Hepatocyte (in vitro differentiated cells): ENCODE measurements at regions not wholly inside any gene's neighbourhood (a gene's known extent, or its start where the extent isn't known, plus 50 kb on each side); places are given as distances from the start of the nearest gene placed in this dataset.

ENCODE experiments used
- DNase-seq: peaks from one replicate; pipeline ENCODE4 v3.0.0-alpha.2; 2016; ENCODE audit warnings: low spot score
- H2AFZ ChIP-seq: fragments of 200-600 bp; sonication (generic); 2 replicates; pipeline ENCODE4 v1.6.0; 2016; ENCODE audit warnings: antibody characterized with exemption, mild to moderate bottlenecking
- H3K27ac ChIP-seq: fragments of 200-600 bp; sonication (generic); 2 replicates; pipeline ENCODE4 v1.5.1; 2016; ENCODE audit warnings: mild to moderate bottlenecking
- H3K27me3 ChIP-seq: fragments of 200-600 bp; sonication (generic); 2 replicates; pipeline ENCODE4 v1.6.1; 2016
- H3K36me3 ChIP-seq: fragments of 200-600 bp; sonication (generic); replicated peaks from 2 replicates; pipeline ENCODE4 v1.5.1; 2016; ENCODE audit warnings: low read depth; ENCODE audit not compliant: insufficient read depth
- H3K4me1 ChIP-seq: fragments of 200-600 bp; sonication (generic); 2 replicates; pipeline ENCODE4 v1.5.1; 2016; ENCODE audit warnings: mild to moderate bottlenecking, moderate library complexity; ENCODE audit not compliant: insufficient read depth
- H3K4me2 ChIP-seq: fragments of 200-600 bp; sonication (generic); 2 replicates; pipeline ENCODE4 v1.6.0; 2016
- H3K4me3 ChIP-seq: fragments of 200-600 bp; sonication (generic); 2 replicates; pipeline ENCODE4 v1.5.1; 2016; ENCODE audit warnings: mild to moderate bottlenecking
- H3K79me2 ChIP-seq: fragments of 200-600 bp; sonication (generic); 2 replicates; pipeline ENCODE4 v1.6.0; 2017; ENCODE audit warnings: mild to moderate bottlenecking
- H3K9me2 ChIP-seq: fragments of 200-600 bp; sonication (generic); replicated peaks from 2 replicates; pipeline ENCODE4 v1.6.0; 2017; ENCODE audit warnings: mild to moderate bottlenecking; ENCODE audit not compliant: insufficient read depth
- H3K9me3 ChIP-seq: fragments of 200-600 bp; sonication (generic); 2 replicates; pipeline ENCODE4 v1.5.1; 2016; ENCODE audit warnings: low read depth, mild to moderate bottlenecking
- H4K20me1 ChIP-seq: fragments of 200-600 bp; sonication (generic); 2 replicates; pipeline ENCODE4 v1.6.0; 2016; ENCODE audit warnings: mild to moderate bottlenecking; ENCODE audit not compliant: insufficient read depth, poor library complexity, severe bottlenecking
- EZH2 ChIP-seq: fragments of 200-600 bp; sonication (generic); IDR thresholded peaks from 2 replicates; pipeline ENCODE4 v1.6.1; 2016; ENCODE audit warnings: antibody characterized with exemption, mild to moderate bottlenecking, borderline replicate concordance
- EZH2phosphoT487 ChIP-seq: fragments of 200-600 bp; sonication (generic); IDR thresholded peaks from one replicate; pipeline ENCODE4 v1.6.1; 2018; ENCODE audit warnings: antibody characterized with exemption, mild to moderate bottlenecking, low read depth, moderate library complexity; ENCODE audit not compliant: unreplicated experiment, severe bottlenecking
- WGBS: methylation state at CpG from one replicate; pipeline ENCODE4 v1.1.6; 2016; ENCODE audit warnings: low lambda C conversion rate; ENCODE audit errors: missing lambda C conversion rate; 5-methylcytosine and 5-hydroxymethylcytosine counted together
- TF ChIP-seq, protein P1 (sequence below): fragments of 200-600 bp; sonication (generic); IDR thresholded peaks from 2 replicates; pipeline ENCODE4 v1.5.1; 2016; ENCODE audit warnings: antibody characterized with exemption, mild to moderate bottlenecking; ENCODE audit not compliant: poor library complexity

DNA sequence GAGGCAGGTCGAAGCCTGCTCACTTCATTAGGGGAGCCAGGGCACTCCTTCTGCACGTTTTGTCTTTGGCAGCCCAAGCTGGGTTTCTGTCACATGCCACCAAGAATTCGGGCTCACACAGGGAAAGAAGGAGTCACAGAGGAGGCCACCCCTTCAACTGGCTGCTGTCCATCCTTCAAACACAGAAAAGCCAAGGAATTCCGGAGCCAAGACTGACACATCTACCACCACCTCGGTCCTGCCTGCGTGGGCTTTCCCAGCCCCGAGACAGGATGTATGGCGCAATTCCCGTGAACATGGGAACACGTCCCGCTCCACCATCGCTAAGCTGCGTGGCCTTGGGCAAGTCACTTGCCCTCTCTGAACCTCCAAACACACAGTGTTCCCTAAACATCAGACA lies 70.4 kb downstream of the NCOR2 start:
- Histone ChIP-seq H3K36me3 (no peaks in the 10 kb centered on the region), H2AFZ (no peak overlapping the region), H3K9me2 (no peaks in the 10 kb centered on the region), H3K79me2 (peaks cover 94% of the 10 kb centered on the region), H3K9me3 (no peaks in the 10 kb centered on the region), H4K20me1 (peaks cover 80% of the 10 kb centered on the region), H3K27me3 (no peaks in the 10 kb centered on the region), H3K4me1 (peaks cover 44% of the 10 kb centered on the region), H3K4me2 (no peak overlapping the region), H3K27ac (peak overlapping the region; percentile 50), H3K4me3 (no peak overlapping the region)
- no peak for TF ChIP-seq EZH2
- 91% methylated on average over 13 of the region's 13 CpGs for WGBS
- DNase-seq: no peak

DNA sequence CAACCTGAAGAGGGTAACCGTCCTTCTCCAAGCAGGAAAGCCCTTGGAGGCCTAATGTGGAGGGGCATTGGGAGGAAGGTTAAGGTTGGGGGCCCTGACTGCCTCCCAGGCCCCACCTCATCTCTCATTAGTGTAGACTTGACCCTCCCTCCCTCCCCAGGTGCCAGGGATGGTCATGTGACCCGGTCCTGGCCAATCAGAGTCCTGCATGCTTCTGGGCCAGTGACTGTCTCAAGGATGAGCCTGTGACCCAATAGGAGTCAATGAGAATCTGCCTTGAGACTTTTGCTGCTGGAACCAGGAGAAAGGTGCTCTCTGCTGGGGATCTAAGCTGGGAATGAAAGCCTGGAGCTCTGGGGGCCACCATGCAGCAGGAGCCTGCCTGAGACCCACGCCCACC lies 70.8 kb downstream of the NCOR2 start:
- Histone ChIP-seq H3K4me2 (no peak overlapping the region), H3K4me1 (peaks cover 39% of the 10 kb centered on the region), H2AFZ (no peak overlapping the region), H3K9me3 (no peaks in the 10 kb centered on the region), H3K27me3 (no peaks in the 10 kb centered on the region), H3K4me3 (no peak overlapping the region), H3K36me3 (no peaks in the 10 kb centered on the region), H3K9me2 (no peaks in the 10 kb centered on the region), H4K20me1 (peaks cover 79% of the 10 kb centered on the region), H3K79me2 (peaks cover 94% of the 10 kb centered on the region), H3K27ac (no peak overlapping the region)
- 83% methylated on average over 3 of the region's 3 CpGs for WGBS
- DNase-seq: no peak
- TF ChIP-seq EZH2 (no peak), EZH2phosphoT487 (no peak)
- TF ChIP-seq, protein P1, sequence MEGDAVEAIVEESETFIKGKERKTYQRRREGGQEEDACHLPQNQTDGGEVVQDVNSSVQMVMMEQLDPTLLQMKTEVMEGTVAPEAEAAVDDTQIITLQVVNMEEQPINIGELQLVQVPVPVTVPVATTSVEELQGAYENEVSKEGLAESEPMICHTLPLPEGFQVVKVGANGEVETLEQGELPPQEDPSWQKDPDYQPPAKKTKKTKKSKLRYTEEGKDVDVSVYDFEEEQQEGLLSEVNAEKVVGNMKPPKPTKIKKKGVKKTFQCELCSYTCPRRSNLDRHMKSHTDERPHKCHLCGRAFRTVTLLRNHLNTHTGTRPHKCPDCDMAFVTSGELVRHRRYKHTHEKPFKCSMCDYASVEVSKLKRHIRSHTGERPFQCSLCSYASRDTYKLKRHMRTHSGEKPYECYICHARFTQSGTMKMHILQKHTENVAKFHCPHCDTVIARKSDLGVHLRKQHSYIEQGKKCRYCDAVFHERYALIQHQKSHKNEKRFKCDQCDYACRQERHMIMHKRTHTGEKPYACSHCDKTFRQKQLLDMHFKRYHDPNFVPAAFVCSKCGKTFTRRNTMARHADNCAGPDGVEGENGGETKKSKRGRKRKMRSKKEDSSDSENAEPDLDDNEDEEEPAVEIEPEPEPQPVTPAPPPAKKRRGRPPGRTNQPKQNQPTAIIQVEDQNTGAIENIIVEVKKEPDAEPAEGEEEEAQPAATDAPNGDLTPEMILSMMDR: no peak

DNA sequence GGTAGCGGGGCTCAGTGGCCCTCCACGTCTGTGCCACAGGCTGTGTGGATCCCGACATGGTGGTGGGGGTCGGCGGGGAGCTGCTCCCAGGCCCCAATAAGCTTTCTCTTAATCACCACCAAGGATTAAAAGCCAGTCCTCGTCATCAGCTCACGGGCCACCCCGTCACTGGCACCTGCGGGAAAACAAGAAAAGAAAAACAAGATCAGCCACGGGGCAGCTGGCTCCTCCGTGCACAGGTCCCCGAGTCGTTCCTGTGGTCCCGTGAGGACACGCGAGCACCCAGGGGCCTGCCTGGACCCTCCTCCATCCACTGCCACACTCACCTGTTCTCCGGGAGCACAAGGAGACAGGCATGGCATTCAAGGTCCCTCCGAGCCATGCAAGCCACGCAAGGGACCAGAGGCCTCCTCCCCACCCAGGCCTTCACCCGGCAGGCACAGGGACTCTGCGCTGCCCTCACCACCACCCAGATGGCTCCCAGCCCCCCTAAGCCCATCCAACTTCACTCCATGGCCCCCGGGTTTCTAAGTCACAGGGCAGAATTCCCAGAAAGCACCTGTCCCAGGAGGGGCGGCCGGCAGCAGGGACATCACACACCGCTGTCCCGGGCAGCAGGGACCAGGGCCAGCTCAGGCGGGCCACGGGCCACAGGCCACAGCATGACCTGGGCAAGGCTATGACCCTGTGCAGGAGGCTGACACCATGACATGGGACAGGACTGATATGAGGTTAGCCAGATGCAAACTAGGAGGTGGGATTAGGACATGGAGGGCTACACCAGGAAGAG lies 72.0 kb downstream of the NCOR2 start:
- WGBS: 95% methylated on average over 28 of the region's 28 CpGs
- H3K4me3 ChIP-seq: no peak overlapping the region
- no peaks in the 10 kb centered on the region for H3K9me2 ChIP-seq
- H3K27me3 ChIP-seq: no peaks in the 10 kb centered on the region
- no peak for TF ChIP-seq EZH2
- TF ChIP-seq EZH2phosphoT487: no peak
- TF ChIP-seq, protein P1: no peak
- peaks cover 96% of the 10 kb centered on the region for H3K79me2 ChIP-seq
- H4K20me1 ChIP-seq: peaks cover 87% of the 10 kb centered on the region
- no peaks in the 10 kb centered on the region for H3K36me3 ChIP-seq
- peaks cover 29% of the 10 kb centered on the region for H3K4me1 ChIP-seq
- DNase-seq: no peak
- H3K9me3 ChIP-seq: no peaks in the 10 kb centered on the region
- no peak overlapping the region for H3K27ac ChIP-seq
- no peak overlapping the region for H2AFZ ChIP-seq
- no peak overlapping the region for H3K4me2 ChIP-seq

DNA sequence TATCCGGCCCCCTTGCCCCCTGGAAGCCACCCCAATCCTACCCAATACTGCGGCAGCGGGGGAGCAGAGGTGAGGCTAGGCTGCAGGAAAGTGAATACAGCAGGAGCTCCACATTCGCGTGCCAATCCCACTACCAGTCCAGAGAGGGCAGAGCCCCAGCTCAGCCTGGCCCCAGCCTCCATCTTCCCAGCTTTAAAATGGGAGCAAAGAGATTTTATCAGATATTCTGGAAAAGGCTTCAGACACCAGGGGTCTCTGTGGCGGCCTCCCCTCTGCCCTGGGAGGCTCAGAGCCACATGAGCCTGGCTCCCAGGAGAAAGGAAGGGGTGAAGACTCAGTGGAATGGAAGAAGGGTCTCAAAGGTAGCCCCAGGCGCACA lies 72.7 kb downstream of the NCOR2 start:
- DNase-seq: no peak
- H3K79me2 ChIP-seq: peaks cover 95% of the 10 kb centered on the region
- TF ChIP-seq, protein P1: no peak
- TF ChIP-seq EZH2: no peak
- no peak for TF ChIP-seq EZH2phosphoT487
- whole genome bisulfite sequencing: 95% methylated on average over 7 of the region's 7 CpGs
- no peaks in the 10 kb centered on the region for H3K27me3 ChIP-seq
- no peaks in the 10 kb centered on the region for H3K9me2 ChIP-seq
- no peaks in the 10 kb centered on the region for H3K36me3 ChIP-seq
- H4K20me1 ChIP-seq: peaks cover 83% of the 10 kb centered on the region
- H3K4me2 ChIP-seq: no peak overlapping the region
- peaks cover 22% of the 10 kb centered on the region for H3K4me1 ChIP-seq
- H3K9me3 ChIP-seq: no peaks in the 10 kb centered on the region
- no peak overlapping the region for H2AFZ ChIP-seq
- H3K4me3 ChIP-seq: no peak overlapping the region
- H3K27ac ChIP-seq: no peak overlapping the region
